SK-N-MC (cell line): ENCODE measurements at regions not wholly inside any gene's neighbourhood (a gene's known extent, or its start where the extent isn't known, plus 50 kb on each side); places are given as distances from the start of the nearest gene placed in this dataset.

Source experiments
- EZH2 ChIP-seq: fragments of 200-600 bp; sonication (generic); IDR thresholded peaks from one replicate; pipeline ENCODE4 v1.6.1; 2017; ENCODE audit warnings: antibody characterized with exemption
- FOXP2 ChIP-seq: optimal IDR thresholded peaks from 2 replicates; pipeline ENCODE3; 2011; ENCODE audit warnings: mild to moderate bottlenecking, moderate library complexity; ENCODE audit not compliant: insufficient read depth; ENCODE audit errors: extremely low read length, control extremely low read depth
- POLR2AphosphoS5 ChIP-seq: IDR thresholded peaks from 2 replicates; pipeline ENCODE4 v1.6.1; 2012; ENCODE audit warnings: mild to moderate bottlenecking, low read depth, low read length, borderline replicate concordance

DNA sequence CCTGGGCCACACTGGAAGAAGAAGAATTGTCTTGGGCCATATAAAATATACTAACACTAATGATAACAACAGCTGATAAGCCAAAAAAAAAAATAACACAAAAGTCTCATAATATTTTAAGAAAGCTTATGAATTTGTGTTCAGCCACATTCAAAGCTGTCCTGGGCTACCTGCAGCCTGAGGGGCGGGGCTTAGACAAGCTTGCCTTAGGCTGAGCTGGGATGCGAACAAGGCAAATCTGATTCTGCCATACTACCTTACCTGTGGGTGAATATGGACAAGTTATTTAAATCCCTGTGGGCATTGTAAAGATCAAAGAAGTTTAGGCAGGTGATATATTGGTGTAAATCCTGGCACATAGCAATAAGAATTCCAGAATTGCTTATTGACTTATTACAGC is 212.3 kb upstream of the ATP10B start:
- TF ChIP-seq POLR2AphosphoS5 (no peak), EZH2 (no peak), FOXP2 (no peak)
